Spleen (tissue), 11 donors: ENCODE measurements at regions not wholly inside any gene's neighbourhood (a gene's known extent, or its start where the extent isn't known, plus 50 kb on each side); places are given as distances from the start of the nearest gene placed in this dataset.

Experiments
- DNase-seq: peaks from one replicate; pipeline ENCODE4 v3.0.0-alpha.2; 2020
- H3K27ac ChIP-seq, 8 donors: fragments of 200-600 bp; sonication (generic) in 7 of 8; 1 replicate in 4 of 8; 2 replicates in 4 of 8; pipeline versions ENCODE4 v1.5.0 to v1.8.0; 2016 to 2021; ENCODE audit warnings: inconsistent platforms in 4 of 8, mild to moderate bottlenecking in 4 of 8, moderate library complexity in 1 of 8
- H3K27me3 ChIP-seq, 7 donors: fragments of 200-600 bp; sonication (generic) in 6 of 7; replicated peaks in 1 of 7; 1 replicate in 4 of 7; 2 replicates in 3 of 7; pipeline versions ENCODE4 v1.5.0 to v1.8.0; 2016 to 2021; ENCODE audit warnings: inconsistent platforms in 3 of 7, mild to moderate bottlenecking in 1 of 7
- H3K36me3 ChIP-seq, 6 donors: fragments of 200-600 bp; sonication (generic) in 5 of 6; 1 replicate in 4 of 6; 2 replicates in 2 of 6; pipeline versions ENCODE4 v1.5.0 to v1.8.0; 2016 to 2021; ENCODE audit warnings: inconsistent platforms in 2 of 6
- H3K4me1 ChIP-seq, 6 donors: fragments of 200-600 bp; sonication (generic) in 5 of 6; 1 replicate in 3 of 6; 2 replicates in 3 of 6; pipeline versions ENCODE4 v1.5.0 to v1.8.0; 2016 to 2021; ENCODE audit warnings: inconsistent platforms in 3 of 6
- H3K4me3 ChIP-seq, 8 donors: fragments of 200-600 bp; sonication (generic) in 7 of 8; 1 replicate in 4 of 8; 2 replicates in 4 of 8; pipeline versions ENCODE4 v1.5.0 to v1.8.0; 2016 to 2021; ENCODE audit warnings: inconsistent platforms in 4 of 8, mild to moderate bottlenecking in 4 of 8, moderate library complexity in 2 of 8
- H3K9me3 ChIP-seq, 8 donors: fragments of 200-600 bp; sonication (generic) in 7 of 8; 1 replicate in 4 of 8; 2 replicates in 4 of 8; pipeline versions ENCODE4 v1.5.0 to v1.8.0; 2016 to 2021; ENCODE audit warnings: inconsistent platforms in 4 of 8
- CTCF ChIP-seq, 11 experiments: fragments of 200-600 bp in 7 of 11; fragments of 450-650 bp in 4 of 11; sonication (generic) in 4 of 11; IDR thresholded peaks in 8 of 11; conservative IDR thresholded peaks in 3 of 11; 1 replicate in 7 of 11; 2 replicates in 4 of 11; pipeline versions ENCODE4 v1.4.0 to v1.8.0; 2016 to 2021; ENCODE audit warnings: antibody characterized with exemption in 11 of 11, inconsistent platforms in 4 of 11, mild to moderate bottlenecking in 1 of 11
- POLR2A ChIP-seq, 3 donors: fragments of 450-650 bp; IDR thresholded peaks; one replicate each; pipeline ENCODE4 v1.5.1; 2017; ENCODE audit warnings: antibody characterized with exemption in 3 of 3, mild to moderate bottlenecking in 1 of 3
- POLR2AphosphoS5 ChIP-seq, 3 donors: sonication (generic); formaldehyde crosslinking; IDR thresholded peaks; one replicate each; pipeline ENCODE4 v1.5.1; 2017; ENCODE audit warnings: antibody characterized with exemption in 3 of 3
- WGBS, 5 donors: extraction: QIAGEN DNeasy Blood & Tissue Kit in 3 of 5; methylation state at CpG; one replicate each; pipeline versions ENCODE4 v1.1.5 to v1.1.7; 2013 to 2018; 5-methylcytosine and 5-hydroxymethylcytosine counted together
- intact Hi-C: fragments of 100-400 bp; cut with DNase I; formaldehyde crosslinking; loops from one replicate; pipeline ENCODE4 v1.15.0; 2023; ENCODE audit warnings: low total_unique reads
- donor health status: healthy with polysubstance abuse.
- donor health status: DM: no; HTN: no; CAD: no; lungs with moderate emphysema.
- donor health status: DM: no; HTN: no; CAD: no.
- donor health status: Bipolar disorder and iron deficiency.
- donor health status: healthy.
- donor health status: DM: no; HTN: no; CAD: no.
- donor health status: DM: yes; HTN: yes; CAD: no.

- Histone ChIP-seq H3K9me3 (peaks cover 0 to 13% (median 3%) of the 10 kb centered on the region in 8 donors), H3K4me1 (no peaks in the 10 kb centered on the region), H3K36me3 (no peaks in the 10 kb centered on the region), H3K27ac (no peak overlapping the region), H3K4me3 (no peak overlapping the region), H3K27me3 (no peaks in the 10 kb centered on the region)
- intact Hi-C loops = no loop called here
- TF ChIP-seq POLR2A (IDR thresholded peaks at IDR 0.05) (no peak), POLR2AphosphoS5 (IDR thresholded peaks at IDR 0.05) (no peak), CTCF (IDR thresholded peaks at IDR 0.05 in 8 of 11, conservative IDR thresholded peaks at IDR 0.05 in 3 of 11) (no peak)
- 91 to 96% (median 92%) methylated on average over 1 of the region's 1 CpG for WGBS, 5 donors
- no peak for DNase-seq
These were observed 148.1 kb downstream of the ZNF621 start for GRCh38 chr3:40672861-40673260.

- Histone ChIP-seq H3K27me3 (no peaks in the 10 kb centered on the region), H3K36me3 (no peaks in the 10 kb centered on the region), H3K4me1 (no peaks in the 10 kb centered on the region), H3K27ac (no peak overlapping the region), H3K9me3 (peaks cover 0 to 13% (median 3%) of the 10 kb centered on the region in 8 donors), H3K4me3 (no peak overlapping the region)
- no peak for TF ChIP-seq CTCF (IDR thresholded peaks at IDR 0.05 in 8 of 11, conservative IDR thresholded peaks at IDR 0.05 in 3 of 11)
- no peak for TF ChIP-seq POLR2A (IDR thresholded peaks at IDR 0.05)
- no peak for TF ChIP-seq POLR2AphosphoS5 (IDR thresholded peaks at IDR 0.05)
- WGBS, 5 donors = 85 to 96% (median 93%) methylated on average over 3 of the region's 3 CpGs
- intact Hi-C loops = no loop called here
- DNase-seq = no peak
These were observed 152.6 kb downstream of the ZNF621 start for GRCh38 chr3:40677321-40677720.

- no peak overlapping the region for H3K4me3 ChIP-seq
- no peaks in the 10 kb centered on the region for H3K27me3 ChIP-seq
- intact Hi-C loops = no loop called here
- 86 to 93% (median 90%) methylated on average over 3 of the region's 3 CpGs for WGBS, 5 donors
- no peak for DNase-seq
- H3K9me3 ChIP-seq = peaks cover 0 to 13% (median 3%) of the 10 kb centered on the region in 8 donors
- H3K4me1 ChIP-seq = no peaks in the 10 kb centered on the region
- no peaks in the 10 kb centered on the region for H3K36me3 ChIP-seq
- no peak for TF ChIP-seq POLR2A (IDR thresholded peaks at IDR 0.05)
- TF ChIP-seq POLR2AphosphoS5 (IDR thresholded peaks at IDR 0.05) = no peak
- no peak for TF ChIP-seq CTCF (IDR thresholded peaks at IDR 0.05 in 8 of 11, conservative IDR thresholded peaks at IDR 0.05 in 3 of 11)
- H3K27ac ChIP-seq = no peak overlapping the region
These were observed 153.0 kb downstream of the ZNF621 start for GRCh38 chr3:40677749-40678148.

GRCh38 chr3:40679290-40679689 is 154.5 kb downstream of the ZNF621 start:
- intact Hi-C loops = no loop called here
- H3K27ac ChIP-seq = no peak overlapping the region
- 84 to 90% (median 89%) methylated on average over 4 of the region's 4 CpGs for WGBS, 5 donors
- H3K4me1 ChIP-seq = no peaks in the 10 kb centered on the region
- H3K27me3 ChIP-seq = no peaks in the 10 kb centered on the region
- DNase-seq = no peak
- no peaks in the 10 kb centered on the region for H3K36me3 ChIP-seq
- H3K9me3 ChIP-seq = peaks cover 0 to 10% (median 3%) of the 10 kb centered on the region in 8 donors
- TF ChIP-seq POLR2AphosphoS5 (IDR thresholded peaks at IDR 0.05) = no peak
- TF ChIP-seq POLR2A (IDR thresholded peaks at IDR 0.05) = no peak
- TF ChIP-seq CTCF (IDR thresholded peaks at IDR 0.05 in 8 of 11, conservative IDR thresholded peaks at IDR 0.05 in 3 of 11) = no peak
- no peak overlapping the region for H3K4me3 ChIP-seq
